NCI-H146 (cell line): ENCODE measurements at regions not wholly inside any gene's neighbourhood (a gene's known extent, or its start where the extent isn't known, plus 50 kb on each side); places are given as distances from the start of the nearest gene placed in this dataset.

ENCODE experiments used
- DNase-seq: peaks from one replicate; lab custom pipeline; 2025; lab: John Stamatoyannopoulos, UW

DNA sequence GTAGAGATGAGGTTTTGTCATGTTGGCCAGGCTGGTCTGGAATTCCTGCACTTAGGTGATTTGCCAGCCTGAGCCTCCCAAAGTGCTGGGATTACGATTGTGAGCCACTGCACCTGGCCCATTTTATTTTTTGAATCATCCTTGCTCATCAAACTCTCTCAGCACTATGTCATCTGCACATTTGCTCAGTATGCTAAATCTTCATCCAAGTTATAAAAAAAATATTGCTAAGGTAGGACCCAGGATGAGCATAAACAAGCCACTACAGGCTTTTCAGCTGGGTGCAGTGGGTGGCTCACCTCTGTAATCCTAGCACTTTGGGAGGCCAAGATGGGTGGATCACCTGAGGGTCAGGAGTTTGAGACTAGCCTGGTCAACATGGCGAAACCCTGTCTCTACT, 510.1 kb upstream of the LARGE1 start:
- no peak for DNase-seq

GRCh38 chr22:34434371-34434770, 514.1 kb upstream of the LARGE1 start:
- no peak for DNase-seq

- no peak for DNase-seq
These were observed 516.9 kb upstream of the LARGE1 start for GRCh38 chr22:34437140-34437539.

DNA sequence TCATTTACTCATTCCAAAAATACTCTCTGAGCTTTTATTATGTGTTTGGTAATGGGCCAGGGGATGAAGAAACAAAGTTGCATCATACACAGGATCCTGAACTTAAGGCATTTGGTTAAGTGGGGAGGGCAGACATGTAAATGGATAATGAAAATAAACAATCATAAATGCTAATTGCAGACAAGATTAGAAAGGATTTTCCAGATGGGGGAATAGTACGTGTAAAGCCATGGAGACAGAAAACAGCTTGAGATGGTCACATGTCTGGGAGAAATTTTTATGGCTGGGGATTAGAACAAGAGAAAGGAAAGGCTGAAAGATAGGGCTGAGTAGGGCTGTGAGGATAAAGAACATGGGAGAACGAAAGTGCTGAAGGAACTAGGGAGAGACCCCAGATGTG, 534.3 kb upstream of the LARGE1 start:
- DNase-seq, result no peak

GRCh38 chr22:34462795-34463194, 542.5 kb upstream of the LARGE1 start:
- DNase-seq, result no peak

DNA sequence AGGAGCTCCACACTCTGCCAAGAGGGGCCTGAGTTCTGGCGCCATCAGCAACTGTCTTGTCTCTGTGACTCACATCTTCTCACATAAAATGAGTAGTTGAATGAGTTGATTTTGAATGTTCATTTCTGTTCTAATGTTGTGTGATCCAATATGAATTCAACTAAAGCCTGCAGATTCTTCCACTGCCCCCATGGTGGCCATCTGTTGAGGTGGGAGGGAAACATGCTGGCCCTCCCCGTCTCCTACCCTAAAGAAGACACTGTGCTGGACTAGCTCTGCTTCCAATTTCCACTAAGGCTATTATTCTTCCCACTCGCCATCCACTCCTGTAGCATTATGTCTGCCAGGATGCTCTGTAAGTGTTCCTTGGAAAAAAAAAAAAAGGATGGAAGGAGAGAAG, 555.6 kb upstream of the LARGE1 start:
- no peak for DNase-seq

DNA sequence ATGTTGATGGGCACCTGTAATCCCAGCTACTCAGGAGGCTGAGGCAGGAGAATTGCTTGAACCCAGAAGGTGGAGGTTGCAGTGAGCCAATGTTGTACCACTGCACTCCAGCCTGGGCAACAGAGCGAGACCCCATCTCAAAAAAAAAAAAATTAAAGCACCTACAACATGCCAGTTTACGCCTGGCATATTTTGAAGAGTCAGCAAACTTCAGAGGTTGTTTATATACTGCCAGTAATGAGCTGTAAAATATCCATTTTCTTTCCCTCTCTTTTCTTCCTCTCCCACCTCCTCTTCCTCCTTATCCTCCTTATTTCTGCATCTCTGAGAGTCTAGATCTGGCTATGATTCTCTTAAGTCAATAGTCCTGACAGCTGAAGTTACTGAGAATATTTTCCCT, 556.5 kb upstream of the LARGE1 start:
- DNase-seq, result no peak

- no peak for DNase-seq
These were observed 560.8 kb upstream of the LARGE1 start for GRCh38 chr22:34481090-34481489.

GRCh38 chr22:34486381-34486780, 566.1 kb upstream of the LARGE1 start:
- no peak for DNase-seq

DNA sequence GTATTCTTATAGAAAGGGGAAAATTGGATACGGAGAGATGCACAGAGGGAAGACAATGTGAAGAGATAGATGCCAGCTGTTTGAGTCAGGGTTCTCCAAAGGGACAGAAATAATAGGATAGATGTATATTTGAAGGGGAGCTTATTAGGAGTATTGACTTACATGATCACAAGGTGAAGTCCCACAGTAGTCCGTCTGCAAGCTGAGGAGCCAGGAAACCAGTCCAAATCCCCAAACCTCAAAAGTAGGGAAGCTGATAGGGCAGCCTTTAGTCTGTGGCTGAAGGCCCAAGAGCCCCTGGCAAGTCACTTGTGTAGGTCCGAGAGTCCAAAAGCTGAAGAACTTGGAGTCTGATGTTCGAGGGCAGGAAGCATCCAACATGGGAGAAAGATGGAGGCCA, 569.6 kb upstream of the LARGE1 start:
- no peak for DNase-seq

DNA sequence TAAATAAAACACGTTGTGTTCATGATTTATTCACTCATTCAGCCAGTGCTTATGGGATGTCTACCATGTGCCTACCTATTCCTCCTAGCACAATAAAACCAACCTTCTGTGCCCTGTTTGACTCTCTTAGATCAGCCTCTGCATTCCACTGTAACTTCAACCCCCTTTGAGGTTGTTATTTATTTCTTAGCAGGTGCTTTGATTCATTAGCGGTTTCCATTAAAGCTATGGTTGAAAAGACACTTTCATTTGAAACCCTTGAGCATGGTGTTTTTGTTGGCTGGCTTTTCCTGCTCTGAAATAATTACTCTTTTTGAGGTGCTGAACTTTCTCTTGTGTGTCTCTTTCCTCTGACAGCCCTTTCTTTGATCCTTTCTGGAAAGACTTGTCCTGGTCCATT, 570.6 kb upstream of the LARGE1 start:
- no peak for DNase-seq

- DNase-seq, result no peak
These were observed 572.5 kb upstream of the ISX start for GRCh38 chr22:34493486-34493885.

DNA sequence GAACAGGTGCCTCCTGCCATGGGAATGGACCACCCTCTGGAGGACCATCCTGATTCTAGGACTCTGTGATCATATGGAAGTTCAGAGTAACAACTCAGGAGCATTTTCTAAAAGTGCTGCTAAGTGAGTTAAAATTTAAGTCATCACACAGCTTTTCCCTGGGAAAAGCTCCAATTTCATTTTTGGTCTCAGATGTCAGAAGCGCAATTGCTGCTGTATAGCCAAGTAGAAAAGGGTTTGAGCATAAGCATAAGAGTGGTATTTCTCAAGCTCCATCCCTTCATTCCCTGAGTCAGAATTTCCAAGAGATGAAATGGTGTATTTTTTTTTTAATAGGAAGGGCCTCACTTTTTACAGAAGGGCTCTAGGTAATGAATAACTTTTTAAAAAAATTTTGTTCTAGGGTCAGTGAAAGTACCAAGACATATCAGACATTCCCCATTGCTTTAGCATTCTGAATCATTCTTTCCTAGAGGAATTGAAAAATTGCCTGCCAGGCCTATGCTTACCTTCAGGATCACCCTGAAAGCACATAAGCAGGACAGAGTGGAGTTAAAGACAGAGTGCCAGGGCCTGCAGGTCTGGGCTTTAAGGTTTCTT, 564.5 kb upstream of the ISX start:
- no peak for DNase-seq

- DNase-seq, result no peak
These were observed 563.1 kb upstream of the ISX start for GRCh38 chr22:34502821-34503220.

GRCh38 chr22:34508797-34509196, 557.2 kb upstream of the ISX start:
- DNase-seq, result no peak

DNA sequence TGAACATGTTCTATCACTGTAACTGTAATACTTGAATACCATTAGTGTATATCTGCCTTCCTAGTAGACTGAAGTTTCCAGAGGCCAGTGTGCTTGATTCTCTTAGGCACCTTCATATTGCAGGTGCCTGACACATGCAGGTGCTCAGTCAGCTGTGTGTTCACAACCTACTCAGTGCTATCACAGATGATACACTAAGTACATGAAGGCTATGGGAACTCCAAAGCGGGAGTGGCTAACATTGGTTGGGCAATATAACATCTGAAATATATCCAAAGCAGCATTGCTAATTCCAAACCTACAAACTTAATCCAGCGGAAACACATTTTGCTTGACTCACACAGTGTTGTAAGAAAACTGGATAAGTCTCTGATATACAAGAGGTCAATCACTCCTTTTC, 539.3 kb upstream of the ISX start:
- no peak for DNase-seq

- no peak for DNase-seq
These were observed 531.9 kb upstream of the ISX start for GRCh38 chr22:34534101-34534500.

DNA sequence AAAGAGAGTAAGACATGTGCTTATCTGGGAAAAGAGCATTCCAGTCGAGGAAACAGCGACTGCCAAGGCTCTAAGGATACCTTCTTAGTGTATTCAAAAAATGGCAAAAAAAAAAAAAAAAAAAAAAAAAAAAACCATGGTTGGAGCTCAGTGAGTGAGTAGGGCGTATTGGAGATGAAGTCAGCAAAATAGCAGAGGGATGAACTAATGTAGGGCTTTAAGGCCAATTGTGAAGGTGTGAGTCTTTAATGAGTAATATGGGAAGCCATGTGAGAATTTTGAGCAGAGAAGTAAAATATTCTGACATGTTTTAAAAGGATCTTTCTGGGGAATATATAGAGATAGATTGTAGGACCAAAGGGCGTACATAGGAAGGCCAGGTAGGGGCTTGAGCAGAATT, 498.6 kb upstream of the ISX start:
- DNase-seq, result no peak

DNA sequence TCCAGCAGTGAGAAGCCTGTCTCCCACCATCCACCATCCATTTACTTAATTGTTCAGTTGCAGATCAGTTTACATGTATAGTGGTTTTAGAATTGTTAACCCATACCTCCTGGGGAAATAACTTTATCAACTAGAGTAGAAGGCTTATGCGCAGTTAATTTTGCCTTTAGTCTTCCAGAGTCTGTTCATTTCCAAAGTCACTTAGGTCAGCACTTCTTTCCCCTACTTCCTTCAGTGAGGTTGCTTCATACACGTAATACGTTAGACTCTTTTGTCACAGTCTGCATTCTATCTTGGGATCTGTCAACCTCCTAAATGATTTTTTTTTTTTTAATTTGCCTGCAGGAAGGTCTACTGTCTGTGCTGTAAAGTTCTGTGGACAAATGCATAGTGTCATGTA, 495.6 kb upstream of the ISX start:
- no peak for DNase-seq

DNA sequence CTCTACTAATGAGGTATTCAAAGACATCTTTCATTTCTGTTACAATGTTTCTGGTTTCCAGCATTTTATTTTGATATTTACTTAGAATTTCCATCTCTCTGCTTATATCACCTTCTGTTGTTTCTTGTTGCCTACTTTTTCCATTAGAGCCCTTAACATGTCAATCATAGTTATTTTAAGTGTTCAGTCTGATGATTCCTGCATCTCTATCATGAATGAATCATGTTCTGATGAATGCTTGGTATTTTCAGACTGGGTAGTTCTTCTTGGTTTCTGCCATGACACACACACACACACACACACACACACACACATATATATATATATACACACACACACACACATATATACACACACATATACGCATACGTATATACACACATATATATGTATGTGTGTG, 486.4 kb upstream of the ISX start:
- no peak for DNase-seq

- DNase-seq, result no peak
These were observed 478.3 kb upstream of the ISX start for GRCh38 chr22:34587357-34588356.

GRCh38 chr22:34588871-34589545, 476.9 kb upstream of the ISX start:
- DNase-seq, result no peak

DNA sequence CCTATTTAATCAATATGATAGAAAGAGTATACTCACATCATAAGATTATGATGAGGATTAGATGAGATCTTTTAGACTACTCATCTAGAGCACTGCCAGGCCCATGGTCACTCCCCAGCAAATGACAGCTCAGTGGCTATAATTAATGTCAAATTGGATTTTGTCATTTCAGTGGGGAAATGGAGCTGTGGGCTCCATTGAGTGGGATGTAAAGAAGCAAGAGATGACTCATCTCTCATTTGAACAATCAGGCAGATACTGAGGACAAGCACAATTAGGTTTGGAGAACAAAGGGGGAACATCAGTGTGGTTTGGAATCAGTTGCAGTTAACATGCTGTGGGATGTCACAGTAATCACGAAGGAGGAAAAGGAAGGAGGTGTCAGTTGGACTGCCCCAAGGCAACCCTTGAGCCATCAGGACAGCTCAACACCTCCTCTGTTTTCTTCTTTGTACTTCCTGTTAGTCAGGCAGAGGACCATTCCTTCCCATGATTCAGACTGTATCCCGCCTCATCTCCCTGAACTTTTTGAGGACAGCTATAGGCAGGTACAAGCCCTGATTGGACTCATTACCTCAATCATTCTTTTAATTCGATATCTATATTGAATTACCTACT, 473.7 kb upstream of the ISX start:
- no peak for DNase-seq
